ENCODE measurements at regions not wholly inside any gene's neighbourhood (a gene's known extent, or its start where the extent isn't known, plus 50 kb on each side); places are given as distances from the start of the nearest gene placed in this dataset.

GRCh38 chr1:106249810-106250209 is 806.7 kb upstream of the PRMT6 start:
- ChIA-PET CTCF (no interaction called here), POLR2A (no interaction called here)
- Histone ChIP-seq H3K4me2 (ENCODE audit: insufficient read depth, low read length) (no peak overlapping the region), H3K79me2 (ENCODE audit: control insufficient read depth, insufficient read depth, low read length) (no peaks in the 10 kb centered on the region), H3K27ac (ENCODE audit: insufficient read depth, low read depth, low read length) (no peak overlapping the region), H2AFZ (ENCODE audit: low read depth, low read length) (no peak overlapping the region), H3K9me3 (replicated peaks; ENCODE audit: control insufficient read depth, insufficient read depth, low read length) (no peaks in the 10 kb centered on the region), H3K4me1 (ENCODE audit: control insufficient read depth, extremely low read depth, insufficient read depth, low read length) (no peaks in the 10 kb centered on the region), H4K20me1 (replicated peaks; ENCODE audit: control insufficient read depth, extremely low read depth, insufficient read depth, low read length) (no peaks in the 10 kb centered on the region), H3K9me1 (replicated peaks; ENCODE audit: control insufficient read depth, extremely low read depth, insufficient read depth, low read length) (no peaks in the 10 kb centered on the region), H3K9ac (replicated peaks; ENCODE audit: extremely low read depth, insufficient read depth, low read length) (no peak overlapping the region), H3K4me3 (replicated peaks in 1 of 3; ENCODE audit: insufficient read depth in 1 of 3, low read depth in 1 of 3, low read length in 3 of 3) (no peak overlapping the region), H3K36me3 (ENCODE audit: control insufficient read depth in 2 of 2, extremely low read depth in 1 of 2, insufficient read depth in 2 of 2, low read length in 2 of 2) (no peaks in the 10 kb centered on the region), H3K27me3 (ENCODE audit: control insufficient read depth in 2 of 2, insufficient read depth in 2 of 2, low read length in 2 of 2) (no peaks in the 10 kb centered on the region)
- FAIRE-seq (no peak), DNase-seq (ENCODE audit: low read depth, low spot score) (no peak)
- dilution Hi-C loops (cut with MboI; ENCODE audit: extremely low pct_ligation_motif_present, low sequenced_read_pairs) (no loop called here), intact Hi-C loops (cut with micrococcal nuclease) (no loop called here)
- no TSS peak for BruUV-seq (replicated peaks)
- no peak for TF ChIP-seq POLR2A (IDR thresholded peaks at IDR 0.05; ENCODE audit: low read depth, low read length)
- TF ChIP-seq MYC (IDR thresholded peaks at IDR 0.05; ENCODE audit: low read depth, low read length) = no peak
- TF ChIP-seq JUN (IDR thresholded peaks at IDR 0.05; ENCODE audit: borderline replicate concordance, insufficient read depth, insufficient read length, low read depth) = no peak
- TF ChIP-seq MAX (IDR thresholded peaks at IDR 0.05; ENCODE audit: insufficient read depth, insufficient read length) = no peak
- TF ChIP-seq GATA2 (IDR thresholded peaks at IDR 0.05; ENCODE audit: insufficient read depth, insufficient read length, low read depth, low read length) = no peak
- TF ChIP-seq EZH2 (IDR thresholded peaks at IDR 0.05; ENCODE audit: borderline replicate concordance, low read depth, low read length, severe bottlenecking) = no peak
- no peak for TF ChIP-seq FOS (IDR thresholded peaks at IDR 0.05; ENCODE audit: borderline replicate concordance, insufficient read depth, low read length)
- TF ChIP-seq POLR2AphosphoS5 (IDR thresholded peaks at IDR 0.05; ENCODE audit: insufficient read depth, low read depth, low read length) = no peak
- no peak for TF ChIP-seq CTCF (IDR thresholded peaks at IDR 0.05; ENCODE audit: extremely low read depth in 1 of 2, insufficient read depth in 1 of 2, low read depth in 1 of 2, low read length in 2 of 2)

Measured in endothelial cell of umbilical vein (primary cell).